Activated CD8-positive, alpha-beta T cell treated with anti-CD3 and anti-CD28 coated beads for 36 hours (primary cell): ENCODE measurements at regions not wholly inside any gene's neighbourhood (a gene's known extent, or its start where the extent isn't known, plus 50 kb on each side); places are given as distances from the start of the nearest gene placed in this dataset.
"Not testable (repeated sequence)": the region's sequence is repeated elsewhere in the genome, so short reads cannot be mapped to it uniquely, and the experiment has no call there.

ENCODE experiments used
- ATAC-seq: fragments of 200-7000 bp; cut with Tn5 transposase; one replicate; pipeline ENCODE4 v1.10.0; 2021; ENCODE audit warnings: mild to moderate bottlenecking, moderate library complexity
- CTCF ChIA-PET: fragments of 350-600 bp; sonication (Branson Sonifier 250); formaldehyde crosslinking; loops from one replicate; lab custom pipeline; 2021; ENCODE audit warnings: antibody characterized with exemption; lab: Charles Lee
- POLR2A ChIA-PET: fragments of 350-600 bp; sonication (Branson Sonifier 250); formaldehyde crosslinking; loops from one replicate; lab custom pipeline; 2021; ENCODE audit warnings: antibody characterized with exemption; lab: Charles Lee
- DNase-seq: peaks from one replicate; pipeline ENCODE4 v3.0.0-alpha.2; 2020
- H3K27ac Mint-ChIP-seq: one replicate; pipeline ENCODE4 v1.8.0; 2021; ENCODE audit warnings: mild to moderate bottlenecking, mixed read lengths
- H3K27me3 Mint-ChIP-seq: one replicate; pipeline ENCODE4 v1.8.0; 2021; ENCODE audit warnings: mixed read lengths
- H3K36me3 Mint-ChIP-seq: one replicate; pipeline ENCODE4 v1.8.0; 2021; ENCODE audit warnings: low read depth, mixed read lengths
- H3K4me1 Mint-ChIP-seq: one replicate; pipeline ENCODE4 v1.8.0; 2021; ENCODE audit warnings: low read depth, mixed read lengths
- H3K4me3 Mint-ChIP-seq: one replicate; pipeline ENCODE4 v1.8.0; 2021; ENCODE audit warnings: mild to moderate bottlenecking, moderate library complexity, mixed read lengths
- H3K9me3 Mint-ChIP-seq: one replicate; pipeline ENCODE4 v1.8.0; 2021; ENCODE audit warnings: mixed read lengths
- intact Hi-C: fragments of 100-400 bp; cut with micrococcal nuclease; formaldehyde crosslinking; loops from one replicate; pipeline ENCODE4 v1.10.0; 2022
- TF ChIP-seq, protein P1 (sequence below): fragments of 200-600 bp; IDR thresholded peaks from one replicate; pipeline ENCODE4 v1.8.0; 2022; ENCODE audit warnings: antibody characterized with exemption, mild to moderate bottlenecking

DNA sequence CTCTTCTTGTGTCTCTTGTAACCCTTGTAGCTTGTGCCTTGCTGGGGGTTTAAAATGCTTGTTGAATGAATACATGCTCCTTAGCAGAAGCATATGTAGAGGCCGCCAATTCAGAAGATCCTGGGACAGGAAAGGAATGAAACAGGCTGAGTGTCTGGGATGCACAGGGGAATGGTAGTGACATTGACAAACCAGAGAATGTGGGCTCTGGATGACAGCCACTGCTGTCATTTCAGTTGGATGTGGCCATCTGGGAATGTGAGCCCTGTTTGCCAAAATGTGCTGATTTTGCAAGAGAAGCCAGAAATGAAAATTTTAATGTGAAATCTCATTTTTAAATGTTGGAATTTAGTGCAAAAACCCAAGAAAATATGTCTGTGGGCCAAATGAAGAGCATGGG lies 136.8 kb downstream of the DACT1 start:
- Mint-ChIP-seq H3K27ac (no peak overlapping the region), H3K9me3 (no peaks in the 10 kb centered on the region), H3K27me3 (no peaks in the 10 kb centered on the region), H3K36me3 (no peaks in the 10 kb centered on the region), H3K4me3 (no peak overlapping the region), H3K4me1 (no peaks in the 10 kb centered on the region)
- CTCF ChIA-PET: no interaction called here
- POLR2A ChIA-PET: no interaction called here
- intact Hi-C loops: no loop called here
- DNase-seq (no peak), ATAC-seq (no peak)
- TF ChIP-seq, protein P1, sequence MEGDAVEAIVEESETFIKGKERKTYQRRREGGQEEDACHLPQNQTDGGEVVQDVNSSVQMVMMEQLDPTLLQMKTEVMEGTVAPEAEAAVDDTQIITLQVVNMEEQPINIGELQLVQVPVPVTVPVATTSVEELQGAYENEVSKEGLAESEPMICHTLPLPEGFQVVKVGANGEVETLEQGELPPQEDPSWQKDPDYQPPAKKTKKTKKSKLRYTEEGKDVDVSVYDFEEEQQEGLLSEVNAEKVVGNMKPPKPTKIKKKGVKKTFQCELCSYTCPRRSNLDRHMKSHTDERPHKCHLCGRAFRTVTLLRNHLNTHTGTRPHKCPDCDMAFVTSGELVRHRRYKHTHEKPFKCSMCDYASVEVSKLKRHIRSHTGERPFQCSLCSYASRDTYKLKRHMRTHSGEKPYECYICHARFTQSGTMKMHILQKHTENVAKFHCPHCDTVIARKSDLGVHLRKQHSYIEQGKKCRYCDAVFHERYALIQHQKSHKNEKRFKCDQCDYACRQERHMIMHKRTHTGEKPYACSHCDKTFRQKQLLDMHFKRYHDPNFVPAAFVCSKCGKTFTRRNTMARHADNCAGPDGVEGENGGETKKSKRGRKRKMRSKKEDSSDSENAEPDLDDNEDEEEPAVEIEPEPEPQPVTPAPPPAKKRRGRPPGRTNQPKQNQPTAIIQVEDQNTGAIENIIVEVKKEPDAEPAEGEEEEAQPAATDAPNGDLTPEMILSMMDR: no peak

DNA sequence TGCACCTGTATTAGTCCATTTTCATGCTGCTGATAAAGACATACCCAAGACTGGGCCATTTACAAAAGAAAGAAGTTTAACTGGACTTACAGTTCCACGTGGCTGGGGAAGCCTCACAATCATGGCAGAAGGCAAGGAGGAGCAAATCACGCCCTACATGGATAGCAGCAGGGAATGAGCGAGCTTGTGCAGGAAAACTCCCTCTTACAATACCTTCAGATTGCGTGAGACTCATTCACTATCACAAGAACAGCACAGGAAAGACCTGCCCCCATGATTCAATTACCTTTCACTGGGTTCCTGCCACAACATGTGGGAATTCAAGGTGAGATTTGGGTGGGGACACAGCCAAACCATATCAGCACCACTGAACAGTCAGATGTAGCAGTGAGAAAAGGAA lies 137.4 kb downstream of the DACT1 start:
- H3K4me1 Mint-ChIP-seq, H3K4me3 Mint-ChIP-seq, H3K9me3 Mint-ChIP-seq, intact Hi-C loops, H3K27ac Mint-ChIP-seq, POLR2A ChIA-PET, H3K36me3 Mint-ChIP-seq, ATAC-seq, H3K27me3 Mint-ChIP-seq, DNase-seq, CTCF ChIA-PET: not testable (repeated sequence)

DNA sequence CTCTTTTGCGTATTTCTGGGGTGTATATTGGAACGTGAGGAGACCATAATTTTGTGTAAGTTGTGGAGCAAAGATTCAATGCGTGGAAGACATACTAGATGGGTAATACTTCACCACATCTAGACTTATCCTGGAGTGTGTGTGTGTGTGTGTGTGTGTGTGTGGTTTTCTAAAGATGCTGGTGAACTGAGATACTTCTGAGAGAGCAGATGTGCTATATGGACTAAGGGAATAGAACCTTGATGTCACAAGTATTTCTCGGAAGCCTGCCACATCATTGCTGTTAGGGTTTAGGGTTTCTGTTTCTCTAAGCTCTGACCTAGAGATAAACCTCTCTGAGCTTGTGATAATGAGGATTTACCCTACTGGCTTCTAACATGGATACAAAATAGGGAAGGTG lies 138.8 kb downstream of the DACT1 start:
- Mint-ChIP-seq H3K9me3 (no peaks in the 10 kb centered on the region), H3K36me3 (no peaks in the 10 kb centered on the region), H3K27ac (no peak overlapping the region), H3K4me3 (no peak overlapping the region), H3K27me3 (no peaks in the 10 kb centered on the region), H3K4me1 (no peaks in the 10 kb centered on the region)
- POLR2A ChIA-PET: interaction anchor here (0.7 kb wide), 1 partner anchor 114 kb away, joined by 3 read pairs; no protein-coding TSS in a partner anchor
- intact Hi-C loops: no loop called here
- DNase-seq: no peak
- ATAC-seq: no peak
- CTCF ChIA-PET: no interaction called here
- TF ChIP-seq, protein P1: no peak

DNA sequence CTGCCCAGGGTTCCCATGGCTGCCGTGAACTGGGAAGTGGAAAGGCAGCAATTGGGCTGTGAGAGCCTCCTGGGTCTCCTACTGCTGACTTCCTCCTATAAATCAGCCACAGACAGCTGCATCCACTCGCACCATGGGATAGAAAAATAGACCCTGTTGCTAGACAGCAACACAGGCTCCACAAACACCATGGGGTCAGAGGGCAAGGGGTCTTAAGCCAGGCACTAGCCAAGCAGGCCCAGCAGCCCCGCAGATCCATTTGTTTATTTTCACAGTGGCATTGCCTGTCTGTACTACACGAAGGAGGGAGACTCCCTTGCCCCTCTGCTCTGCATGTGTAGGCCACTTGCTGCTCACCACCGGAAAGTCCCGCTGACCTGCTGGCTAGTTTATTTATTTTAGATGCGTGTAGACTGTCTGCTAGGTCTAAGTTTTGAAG lies 139.8 kb downstream of the DACT1 start:
- ATAC-seq: no peak
- Mint-ChIP-seq H3K4me1 (no peaks in the 10 kb centered on the region), H3K9me3 (no peaks in the 10 kb centered on the region), H3K4me3 (no peak overlapping the region), H3K27ac (no peak overlapping the region), H3K36me3 (no peaks in the 10 kb centered on the region), H3K27me3 (no peaks in the 10 kb centered on the region)
- intact Hi-C loops: no loop called here
- ChIA-PET CTCF (no interaction called here), POLR2A (no interaction called here)
- TF ChIP-seq, protein P1: no peak
- no peak for DNase-seq

DNA sequence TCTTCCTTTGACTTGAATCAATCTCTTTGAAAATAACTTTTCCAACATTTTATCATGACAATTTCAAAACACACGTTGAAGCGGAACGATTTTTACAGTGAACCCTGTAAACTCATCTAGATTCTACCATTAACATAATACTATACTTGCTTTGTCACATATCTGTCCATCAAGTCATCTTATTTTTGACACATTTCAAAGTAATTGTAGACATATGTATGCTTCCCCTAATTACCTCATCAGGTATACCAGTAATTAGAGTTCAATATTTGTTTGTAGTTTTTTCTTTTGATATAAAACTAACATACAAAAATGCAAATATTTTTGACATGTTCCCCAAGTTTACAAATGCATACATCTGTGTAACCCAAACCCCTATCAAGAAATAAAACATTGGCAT lies 140.4 kb downstream of the DACT1 start:
- Mint-ChIP-seq H3K9me3 (no peaks in the 10 kb centered on the region), H3K36me3 (no peaks in the 10 kb centered on the region), H3K27me3 (no peaks in the 10 kb centered on the region), H3K27ac (no peak overlapping the region), H3K4me1 (no peaks in the 10 kb centered on the region), H3K4me3 (no peak overlapping the region)
- intact Hi-C loops: no loop called here
- DNase-seq: no peak
- TF ChIP-seq, protein P1: no peak
- no peak for ATAC-seq
- ChIA-PET POLR2A (no interaction called here), CTCF (no interaction called here)

DNA sequence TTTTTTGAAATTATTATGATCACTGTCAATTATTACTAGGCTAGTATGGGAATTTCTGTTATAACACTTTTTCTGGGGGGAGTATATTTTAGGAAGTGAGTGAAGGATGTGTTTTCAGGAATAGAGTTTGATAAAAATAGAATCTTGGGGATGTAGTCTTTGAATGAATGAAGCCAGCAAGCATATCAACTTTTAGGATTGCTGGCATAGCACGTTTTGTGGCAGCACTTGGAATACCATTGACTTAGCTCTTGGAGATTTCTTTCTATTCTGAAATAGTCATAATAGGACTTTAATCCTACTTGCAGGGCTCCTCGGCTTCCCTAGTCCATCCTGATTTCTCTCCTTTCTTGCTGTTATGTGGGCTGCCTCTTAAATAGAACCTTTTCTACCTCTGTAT lies 141.6 kb downstream of the DACT1 start:
- no peaks in the 10 kb centered on the region for H3K36me3 Mint-ChIP-seq

More for the DNA sequence above, 141.6 kb downstream of the DACT1 start:
- intact Hi-C loops: no loop called here
- no peak overlapping the region for H3K27ac Mint-ChIP-seq
- no peaks in the 10 kb centered on the region for H3K27me3 Mint-ChIP-seq
- ATAC-seq (no peak), DNase-seq (no peak)
- TF ChIP-seq, protein P1: no peak
- POLR2A ChIA-PET: no interaction called here
- no peak overlapping the region for H3K4me3 Mint-ChIP-seq
- CTCF ChIA-PET: interaction anchor here (1.9 kb wide), 1 partner anchor 278 kb away, joined by 6 read pairs; no protein-coding TSS in a partner anchor
- no peaks in the 10 kb centered on the region for H3K4me1 Mint-ChIP-seq
- H3K9me3 Mint-ChIP-seq: no peaks in the 10 kb centered on the region
